ENCODE measurements at regions not wholly inside any gene's neighbourhood (a gene's known extent, or its start where the extent isn't known, plus 50 kb on each side); places are given as distances from the start of the nearest gene placed in this dataset.

- no peak for TF ChIP-seq CTCF (conservative IDR thresholded peaks at IDR 0.05)
- TF ChIP-seq EZH2 (IDR thresholded peaks at IDR 0.05; ENCODE audit: low read depth): no peak
These were observed 103.1 kb upstream of the CLINT1 start for GRCh38 chr5:157961896-157962590.
